ENCODE measurements at regions not wholly inside any gene's neighbourhood (a gene's known extent, or its start where the extent isn't known, plus 50 kb on each side); places are given as distances from the start of the nearest gene placed in this dataset.

DNA sequence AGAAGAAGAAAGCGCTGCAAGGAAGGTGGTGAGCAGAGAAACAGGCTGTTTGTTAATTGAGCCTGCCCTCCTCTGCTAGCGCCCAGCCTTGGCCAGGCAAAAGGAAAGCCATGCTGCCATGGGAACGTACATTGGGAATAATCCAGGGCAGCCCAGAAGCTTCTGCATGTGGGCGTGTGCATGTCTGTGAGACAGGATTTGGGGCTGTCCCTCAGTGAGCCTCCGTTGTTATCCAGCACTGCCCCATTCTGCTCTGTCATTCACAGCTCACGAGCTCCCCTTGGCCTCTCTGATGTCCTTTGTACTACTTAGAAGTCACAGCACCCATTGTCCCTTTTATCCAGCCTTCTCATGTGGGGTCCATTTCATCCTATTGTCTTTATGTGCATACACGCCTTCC is 239.1 kb upstream of the ROPN1 start:
- Histone ChIP-seq H3K4me1 (ENCODE audit: low read depth, poor library complexity, severe bottlenecking) (no peaks in the 10 kb centered on the region), H3K27me3 (ENCODE audit: insufficient read depth, low read depth) (no peaks in the 10 kb centered on the region), H3K9ac (no peak overlapping the region), H3K4me2 (no peak overlapping the region), H3K36me3 (ENCODE audit: insufficient read depth) (no peaks in the 10 kb centered on the region), H2AFZ (ENCODE audit: low read depth) (no peak overlapping the region), H3K27ac (no peak overlapping the region), H3K4me3 (IDR thresholded peaks at IDR 0.05; ENCODE audit: insufficient read depth, low read depth, low read length) (no peak overlapping the region), H4K20me1 (ENCODE audit: insufficient read depth) (no peaks in the 10 kb centered on the region), H3K79me2 (ENCODE audit: insufficient read depth, low read depth) (no peaks in the 10 kb centered on the region)
- TF ChIP-seq, protein P1, sequence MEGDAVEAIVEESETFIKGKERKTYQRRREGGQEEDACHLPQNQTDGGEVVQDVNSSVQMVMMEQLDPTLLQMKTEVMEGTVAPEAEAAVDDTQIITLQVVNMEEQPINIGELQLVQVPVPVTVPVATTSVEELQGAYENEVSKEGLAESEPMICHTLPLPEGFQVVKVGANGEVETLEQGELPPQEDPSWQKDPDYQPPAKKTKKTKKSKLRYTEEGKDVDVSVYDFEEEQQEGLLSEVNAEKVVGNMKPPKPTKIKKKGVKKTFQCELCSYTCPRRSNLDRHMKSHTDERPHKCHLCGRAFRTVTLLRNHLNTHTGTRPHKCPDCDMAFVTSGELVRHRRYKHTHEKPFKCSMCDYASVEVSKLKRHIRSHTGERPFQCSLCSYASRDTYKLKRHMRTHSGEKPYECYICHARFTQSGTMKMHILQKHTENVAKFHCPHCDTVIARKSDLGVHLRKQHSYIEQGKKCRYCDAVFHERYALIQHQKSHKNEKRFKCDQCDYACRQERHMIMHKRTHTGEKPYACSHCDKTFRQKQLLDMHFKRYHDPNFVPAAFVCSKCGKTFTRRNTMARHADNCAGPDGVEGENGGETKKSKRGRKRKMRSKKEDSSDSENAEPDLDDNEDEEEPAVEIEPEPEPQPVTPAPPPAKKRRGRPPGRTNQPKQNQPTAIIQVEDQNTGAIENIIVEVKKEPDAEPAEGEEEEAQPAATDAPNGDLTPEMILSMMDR (conservative IDR thresholded peaks at IDR 0.05; ENCODE audit: low read depth, low read length): no peak

DNA sequence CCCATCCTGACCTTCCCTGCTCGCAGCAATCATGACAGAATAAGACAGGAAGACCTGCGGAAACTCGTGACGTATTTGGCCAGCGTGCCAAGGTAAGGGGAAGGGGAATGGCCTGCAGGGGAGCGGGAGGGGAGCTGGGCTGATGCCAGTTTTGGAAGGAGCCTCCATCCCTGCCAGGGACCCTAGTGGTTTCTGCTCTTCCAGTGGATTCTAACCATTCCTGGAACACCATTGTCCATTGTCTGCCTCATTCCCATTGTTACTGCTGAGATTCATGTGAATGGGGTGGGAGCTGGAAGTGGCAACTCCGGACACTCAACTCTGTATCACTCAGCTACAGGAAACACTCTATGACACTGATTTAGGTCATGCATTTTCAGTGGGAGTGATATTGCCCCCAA is 242.9 kb upstream of the ROPN1 start:
- H3K27me3 ChIP-seq (ENCODE audit: insufficient read depth, low read depth): no peaks in the 10 kb centered on the region

DNA sequence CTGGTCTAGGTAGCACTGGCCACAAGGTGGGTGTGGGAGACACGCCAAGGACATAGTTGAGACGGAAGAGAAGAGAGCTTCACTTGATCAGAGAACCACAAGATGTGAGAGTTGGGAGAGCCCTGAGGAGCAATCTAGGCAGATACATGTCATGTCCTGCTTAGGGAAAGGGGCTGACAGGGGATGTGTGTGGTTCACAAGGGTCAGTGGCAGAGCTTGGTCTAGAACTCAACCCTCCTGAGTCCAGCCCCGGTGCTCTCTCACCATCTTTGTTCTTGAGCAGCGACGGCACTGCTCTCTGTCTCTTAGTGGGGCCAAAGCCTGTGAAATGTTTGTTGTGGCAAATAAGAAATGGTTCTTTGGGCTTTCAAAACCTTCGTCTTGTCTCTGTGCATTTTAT is 243.5 kb upstream of the ROPN1 start:
- Histone ChIP-seq H3K4me2 (no peak overlapping the region), H3K79me2 (ENCODE audit: insufficient read depth, low read depth) (no peaks in the 10 kb centered on the region), H3K27ac (no peak overlapping the region), H2AFZ (ENCODE audit: low read depth) (no peak overlapping the region), H3K27me3 (ENCODE audit: insufficient read depth, low read depth) (no peaks in the 10 kb centered on the region), H3K9ac (no peak overlapping the region), H3K4me1 (ENCODE audit: low read depth, poor library complexity, severe bottlenecking) (no peaks in the 10 kb centered on the region), H4K20me1 (ENCODE audit: insufficient read depth) (no peaks in the 10 kb centered on the region), H3K4me3 (IDR thresholded peaks at IDR 0.05; ENCODE audit: insufficient read depth, low read depth, low read length) (no peak overlapping the region), H3K36me3 (ENCODE audit: insufficient read depth) (no peaks in the 10 kb centered on the region)
- TF ChIP-seq, protein P1 (conservative IDR thresholded peaks at IDR 0.05; ENCODE audit: low read depth, low read length): no peak

More for the DNA sequence above, 242.9 kb upstream of the ROPN1 start:
- H4K20me1 ChIP-seq (ENCODE audit: insufficient read depth): no peaks in the 10 kb centered on the region
- no peak overlapping the region for H3K4me2 ChIP-seq
- TF ChIP-seq, protein P1 (conservative IDR thresholded peaks at IDR 0.05; ENCODE audit: low read depth, low read length): no peak
- no peak overlapping the region for H3K9ac ChIP-seq
- no peak overlapping the region for H3K27ac ChIP-seq
- no peak overlapping the region for H2AFZ ChIP-seq (ENCODE audit: low read depth)
- H3K79me2 ChIP-seq (ENCODE audit: insufficient read depth, low read depth): no peaks in the 10 kb centered on the region
- no peaks in the 10 kb centered on the region for H3K4me1 ChIP-seq (ENCODE audit: low read depth, poor library complexity, severe bottlenecking)
- H3K36me3 ChIP-seq (ENCODE audit: insufficient read depth): no peaks in the 10 kb centered on the region
- no peak overlapping the region for H3K4me3 ChIP-seq (IDR thresholded peaks at IDR 0.05; ENCODE audit: insufficient read depth, low read depth, low read length)

GRCh38 chr3:124243177-124243859 is 251.4 kb upstream of the ROPN1 start:
- H3K79me2 ChIP-seq (ENCODE audit: insufficient read depth, low read depth): no peaks in the 10 kb centered on the region
- TF ChIP-seq, protein P1 (conservative IDR thresholded peaks at IDR 0.05; ENCODE audit: low read depth, low read length): no peak
- H2AFZ ChIP-seq (ENCODE audit: low read depth): no peak overlapping the region
- H3K27ac ChIP-seq: no peak overlapping the region
- H3K9ac ChIP-seq: no peak overlapping the region
- H3K4me3 ChIP-seq (IDR thresholded peaks at IDR 0.05; ENCODE audit: insufficient read depth, low read depth, low read length): no peak overlapping the region
- H3K4me1 ChIP-seq (ENCODE audit: low read depth, poor library complexity, severe bottlenecking): no peaks in the 10 kb centered on the region
- H3K36me3 ChIP-seq (ENCODE audit: insufficient read depth): no peaks in the 10 kb centered on the region
- no peaks in the 10 kb centered on the region for H4K20me1 ChIP-seq (ENCODE audit: insufficient read depth)
- no peak overlapping the region for H3K4me2 ChIP-seq
- H3K27me3 ChIP-seq (ENCODE audit: insufficient read depth, low read depth): no peaks in the 10 kb centered on the region

Measured in KMS-11 (cell line).